Gastroesophageal sphincter (tissue), 4 donors: ENCODE measurements at regions not wholly inside any gene's neighbourhood (a gene's known extent, or its start where the extent isn't known, plus 50 kb on each side); places are given as distances from the start of the nearest gene placed in this dataset.

Source experiments
- ATAC-seq: fragments of 150-250 bp; one replicate; pipeline ENCODE4 v1.9.1; 2016; ENCODE audit warnings: mild to moderate bottlenecking, moderate library complexity
- H3K27ac ChIP-seq, 4 donors: fragments of 200-600 bp; sonication (generic) in 3 of 4; 1 replicate in 3 of 4; 2 replicates in 1 of 4; pipeline ENCODE4 v1.5.1; 2016 to 2019
- H3K27me3 ChIP-seq: fragments of 200-600 bp; sonication (generic); one replicate; pipeline ENCODE4 v1.5.1; 2019
- H3K36me3 ChIP-seq, 2 donors: fragments of 200-600 bp; sonication (generic); one replicate each; pipeline ENCODE4 v1.5.1; 2019; ENCODE audit warnings: control low read depth in 1 of 2
- H3K4me1 ChIP-seq, 3 donors: fragments of 200-600 bp; sonication (generic); 1 replicate in 2 of 3; 2 replicates in 1 of 3; pipeline ENCODE4 v1.5.1; 2016 to 2019; ENCODE audit warnings: control low read depth in 2 of 3
- H3K4me3 ChIP-seq, 2 donors: fragments of 200-600 bp; sonication (generic); one replicate each; pipeline ENCODE4 v1.5.1; 2019; ENCODE audit warnings: mild to moderate bottlenecking in 1 of 2, moderate library complexity in 1 of 2
- H3K9me3 ChIP-seq, 3 donors: fragments of 200-600 bp; sonication (generic); one replicate each; pipeline ENCODE4 v1.5.1; 2017 to 2019; ENCODE audit warnings: control low read depth in 2 of 3
- CTCF ChIP-seq, 4 experiments: fragments of 200-600 bp in 2 of 4; fragments of 450-650 bp in 2 of 4; sonication (generic) in 1 of 4; IDR thresholded peaks; one replicate each; pipeline ENCODE4 v1.5.1; 2017 to 2019; ENCODE audit warnings: antibody characterized with exemption in 4 of 4, mild to moderate bottlenecking in 2 of 4, moderate library complexity in 2 of 4
- EP300 ChIP-seq: sonication (generic); formaldehyde crosslinking; IDR thresholded peaks from one replicate; pipeline ENCODE4 v1.6.1; 2017; ENCODE audit warnings: antibody characterized with exemption, mild to moderate bottlenecking
- POLR2A ChIP-seq, 2 donors: fragments of 450-650 bp; IDR thresholded peaks; one replicate each; pipeline ENCODE4 v1.6.1; 2017; ENCODE audit warnings: antibody characterized with exemption in 2 of 2, mild to moderate bottlenecking in 2 of 2, moderate library complexity in 1 of 2
- POLR2AphosphoS5 ChIP-seq: sonication (generic); formaldehyde crosslinking; IDR thresholded peaks from one replicate; pipeline ENCODE4 v1.6.1; 2017; ENCODE audit warnings: antibody characterized with exemption
- WGBS, 2 donors: methylation state at CpG; one replicate each; pipeline ENCODE4 v1.1.5; 2018; ENCODE audit warnings: low coverage in 1 of 2; 5-methylcytosine and 5-hydroxymethylcytosine counted together

DNA sequence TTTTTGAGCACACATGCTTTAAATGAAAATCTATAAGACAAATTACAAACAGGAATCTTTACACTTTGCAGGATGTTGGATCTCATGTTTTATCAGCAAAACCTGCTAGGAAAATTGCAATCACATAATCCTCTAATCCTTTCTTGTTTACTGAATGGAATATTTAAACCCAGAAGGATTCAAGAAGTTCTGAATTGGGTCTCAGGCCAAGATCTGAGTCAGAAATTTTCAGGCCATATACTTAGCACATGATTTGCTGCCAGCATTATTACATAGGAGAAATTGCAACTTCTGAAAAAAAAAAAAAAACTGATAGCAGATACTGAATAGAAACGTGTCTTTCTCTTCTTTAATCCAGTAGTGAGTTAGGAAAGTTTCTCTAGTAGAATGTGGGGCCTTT, 1005.3 kb upstream of the POT1 start:
- Histone ChIP-seq H3K4me3 (no peak overlapping the region), H3K4me1 (no peaks in the 10 kb centered on the region), H3K36me3 (no peaks in the 10 kb centered on the region), H3K9me3 (no peaks in the 10 kb centered on the region), H3K27me3 (no peaks in the 10 kb centered on the region), H3K27ac (no peak overlapping the region)
- no peak for ATAC-seq
- TF ChIP-seq POLR2AphosphoS5 (no peak), EP300 (no peak), CTCF (IDR thresholded peaks at IDR 0.05) (no peak), POLR2A (IDR thresholded peaks at IDR 0.05) (no peak)
- 0 to 10% methylated on average over 1 of the region's 1 CpG for WGBS, 2 donors

DNA sequence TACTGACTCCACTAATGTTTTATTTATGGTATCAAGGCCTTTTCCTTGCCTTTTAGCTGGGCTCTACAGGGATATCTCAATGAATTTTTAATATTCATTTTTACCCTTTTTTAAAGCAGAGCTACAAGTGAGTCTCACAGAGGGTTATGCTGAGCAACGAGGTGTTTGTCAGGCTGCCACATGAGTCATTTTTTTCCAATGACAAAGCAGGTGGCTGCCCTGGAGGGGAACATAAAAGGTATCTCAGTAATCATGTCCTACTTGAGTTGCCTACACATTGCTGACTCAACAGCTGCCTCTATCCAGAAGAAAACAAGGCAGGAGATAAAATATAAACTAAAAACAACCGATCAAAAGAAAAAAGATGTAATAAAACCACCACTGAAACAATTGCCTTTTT, 1004.9 kb upstream of the POT1 start:
- WGBS, 2 donors: 21 to 62% methylated on average over 1 to 2 of the region's 2 CpGs
- Histone ChIP-seq H3K36me3 (no peaks in the 10 kb centered on the region), H3K9me3 (no peaks in the 10 kb centered on the region), H3K27me3 (no peaks in the 10 kb centered on the region), H3K4me1 (no peaks in the 10 kb centered on the region), H3K4me3 (no peak overlapping the region), H3K27ac (no peak overlapping the region)
- no peak for TF ChIP-seq POLR2A (IDR thresholded peaks at IDR 0.05)
- TF ChIP-seq EP300: no peak
- no peak for TF ChIP-seq POLR2AphosphoS5
- TF ChIP-seq CTCF (IDR thresholded peaks at IDR 0.05): no peak
- ATAC-seq: no peak

DNA sequence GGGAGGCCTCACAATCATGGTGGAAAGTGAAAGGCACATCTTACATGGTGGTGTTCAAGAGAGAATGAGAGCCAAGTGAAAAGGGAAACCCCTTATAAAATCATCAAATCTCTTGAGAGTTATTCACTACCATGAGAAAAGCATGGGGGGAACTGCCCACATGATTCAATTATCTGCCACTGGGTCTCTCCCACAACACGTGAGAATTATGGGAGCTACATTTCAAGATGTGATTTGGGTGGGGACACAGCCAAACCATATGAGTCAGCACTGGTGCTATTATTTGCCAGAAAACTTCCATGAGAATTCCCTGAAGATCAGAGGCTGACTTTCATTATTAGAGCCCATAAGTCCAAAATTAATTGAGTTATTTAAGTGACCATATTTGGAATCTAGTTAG, 1001.2 kb upstream of the POT1 start:
- H3K27ac ChIP-seq: no peak overlapping the region
- 29 to 40% methylated on average over 1 of the region's 1 CpG for WGBS, 2 donors
- no peak for ATAC-seq
- no peaks in the 10 kb centered on the region for H3K36me3 ChIP-seq
- H3K4me1 ChIP-seq: no peaks in the 10 kb centered on the region
- H3K4me3 ChIP-seq: no peak overlapping the region
- no peaks in the 10 kb centered on the region for H3K9me3 ChIP-seq
- H3K27me3 ChIP-seq: no peaks in the 10 kb centered on the region
- TF ChIP-seq EP300 (no peak), POLR2A (IDR thresholded peaks at IDR 0.05) (no peak), POLR2AphosphoS5 (no peak), CTCF (IDR thresholded peaks at IDR 0.05) (no peak)

DNA sequence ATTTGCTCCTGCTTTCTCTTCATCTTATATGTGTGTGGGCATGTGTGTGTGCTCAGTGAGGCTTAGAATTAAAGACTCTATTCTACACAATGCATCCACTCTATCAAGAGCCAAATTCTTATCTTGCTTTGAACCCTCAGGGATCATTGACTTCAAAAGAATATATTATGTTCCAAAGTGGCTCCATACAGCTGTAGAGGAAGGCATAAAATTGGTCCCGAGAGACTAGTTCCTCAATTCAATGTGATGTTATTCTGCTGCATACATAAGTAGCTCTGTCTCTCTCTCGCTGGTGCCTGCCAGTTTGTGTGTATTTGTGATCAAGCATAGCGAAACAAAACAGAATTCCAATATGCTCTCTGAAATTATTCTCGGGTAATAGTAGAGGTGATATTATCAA, 997.9 kb upstream of the POT1 start:
- 35 to 58% methylated on average over 3 to 4 of the region's 4 CpGs for WGBS, 2 donors
- H3K4me1 ChIP-seq: no peaks in the 10 kb centered on the region

More for the DNA sequence above, 997.9 kb upstream of the POT1 start:
- Histone ChIP-seq H3K9me3 (no peaks in the 10 kb centered on the region), H3K27me3 (no peaks in the 10 kb centered on the region), H3K4me3 (no peak overlapping the region), H3K36me3 (no peaks in the 10 kb centered on the region), H3K27ac (no peak overlapping the region)
- TF ChIP-seq EP300 (no peak), POLR2A (IDR thresholded peaks at IDR 0.05) (no peak), CTCF (IDR thresholded peaks at IDR 0.05) (no peak), POLR2AphosphoS5 (no peak)
- ATAC-seq: no peak
